MM.1S (cell line): ENCODE measurements at regions not wholly inside any gene's neighbourhood (a gene's known extent, or its start where the extent isn't known, plus 50 kb on each side); places are given as distances from the start of the nearest gene placed in this dataset.

ENCODE experiments used
- DNase-seq: peaks from one replicate; pipeline ENCODE4 v3.0.0-alpha.2; 2015
- H2AFZ ChIP-seq: fragments of 300-600 bp; sonication (generic); 2 replicates; pipeline ENCODE4 v1.6.0; 2016; ENCODE audit warnings: antibody characterized with exemption, low read length
- H3F3A ChIP-seq: fragments of 300-600 bp; sonication (generic); 2 replicates; pipeline ENCODE4 v1.6.1; 2016; ENCODE audit warnings: mild to moderate bottlenecking, antibody characterized with exemption, low read length, moderate library complexity, mixed read lengths; ENCODE audit not compliant: insufficient read depth
- H3K27ac ChIP-seq: fragments of 300-600 bp; sonication (generic); 2 replicates; pipeline ENCODE4 v1.5.1; 2016; ENCODE audit warnings: mild to moderate bottlenecking, low read length
- H3K27me3 ChIP-seq: fragments of 300-600 bp; sonication (generic); replicated peaks from 2 replicates; pipeline ENCODE4 v1.6.0; 2016; ENCODE audit warnings: low read length; ENCODE audit not compliant: insufficient read depth
- H3K36me3 ChIP-seq: fragments of 300-600 bp; sonication (generic); replicated peaks from 2 replicates; pipeline ENCODE4 v1.6.1; 2016; ENCODE audit warnings: mild to moderate bottlenecking, low read length, mixed read lengths; ENCODE audit not compliant: insufficient read depth
- H3K4me1 ChIP-seq: fragments of 300-600 bp; sonication (generic); 2 replicates; pipeline ENCODE4 v1.6.1; 2016; ENCODE audit warnings: low read length, mixed read lengths
- H3K4me2 ChIP-seq: fragments of 300-600 bp; sonication (generic); 2 replicates; pipeline ENCODE4 v1.6.0; 2016; ENCODE audit warnings: low read depth, low read length
- H3K4me3 ChIP-seq: fragments of 300-600 bp; sonication (generic); 2 replicates; pipeline ENCODE4 v1.5.1; 2016; ENCODE audit warnings: low read length, mixed read lengths
- H3K79me2 ChIP-seq: fragments of 300-600 bp; sonication (generic); 2 replicates; pipeline ENCODE4 v1.6.1; 2016; ENCODE audit warnings: mixed run types, low read length, mixed read lengths
- H3K9ac ChIP-seq: fragments of 300-600 bp; sonication (generic); 2 replicates; pipeline ENCODE4 v1.6.1; 2016; ENCODE audit warnings: low read length, mixed read lengths
- H3K9me2 ChIP-seq: fragments of 300-600 bp; sonication (generic); replicated peaks from 2 replicates; pipeline ENCODE4 v1.6.1; 2016; ENCODE audit warnings: mild to moderate bottlenecking, low read length, mixed read lengths; ENCODE audit not compliant: insufficient read depth
- H3K9me3 ChIP-seq: fragments of 300-600 bp; sonication (generic); replicated peaks from 2 replicates; pipeline ENCODE4 v1.6.1; 2016; ENCODE audit warnings: mild to moderate bottlenecking, low read length, mixed read lengths; ENCODE audit not compliant: insufficient read depth
- H4K20me1 ChIP-seq: fragments of 300-600 bp; sonication (generic); 2 replicates; pipeline ENCODE4 v1.6.1; 2016; ENCODE audit warnings: mild to moderate bottlenecking, low read length, moderate library complexity, mixed read lengths; ENCODE audit not compliant: insufficient read depth
- EZH2 ChIP-seq: fragments of 300-600 bp; sonication (generic); optimal IDR thresholded peaks from 2 replicates; pipeline ENCODE3; 2017; ENCODE audit warnings: low read depth, mild to moderate bottlenecking, antibody characterized with exemption, low read length, mixed read lengths
- EZH2phosphoT487 ChIP-seq: fragments of 300-600 bp; sonication (generic); IDR thresholded peaks from 2 replicates; pipeline ENCODE4 v1.6.1; 2018; ENCODE audit warnings: antibody characterized with exemption, low read length
- TF ChIP-seq, protein P1 (sequence below): fragments of 300-600 bp; sonication (generic); IDR thresholded peaks from 2 replicates; pipeline ENCODE4 v1.5.1; 2016; ENCODE audit warnings: antibody characterized with exemption, low read length, mixed read lengths

DNA sequence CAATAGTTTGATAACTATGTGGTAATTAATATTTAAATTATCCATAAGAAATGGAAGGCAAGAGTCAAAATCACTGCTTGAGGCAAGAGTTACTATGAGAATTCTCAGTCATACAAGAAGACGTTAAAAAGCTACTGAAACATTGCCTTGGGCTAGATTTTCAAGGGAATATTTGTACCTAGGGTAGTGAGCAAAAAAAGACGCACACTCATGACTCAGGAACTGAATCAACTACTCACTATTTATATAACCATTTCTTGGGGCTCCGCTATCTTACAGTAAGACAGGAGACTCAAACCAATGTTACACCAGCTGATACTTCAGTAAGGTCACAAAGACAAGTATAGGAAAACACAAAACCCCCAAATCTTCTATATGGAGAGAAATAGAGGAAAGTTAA, 151.5 kb upstream of the RNPC3 start:
- Histone ChIP-seq H3K4me1 (no peaks in the 10 kb centered on the region), H3K4me2 (no peak overlapping the region), H2AFZ (no peak overlapping the region), H3K79me2 (no peaks in the 10 kb centered on the region), H3K4me3 (no peak overlapping the region), H3K27ac (no peak overlapping the region), H3K9me3 (no peaks in the 10 kb centered on the region), H3K9ac (no peak overlapping the region), H3K27me3 (no peaks in the 10 kb centered on the region), H3F3A (no peaks in the 10 kb centered on the region), H4K20me1 (no peaks in the 10 kb centered on the region), H3K36me3 (no peaks in the 10 kb centered on the region), H3K9me2 (no peaks in the 10 kb centered on the region)
- TF ChIP-seq, protein P1, sequence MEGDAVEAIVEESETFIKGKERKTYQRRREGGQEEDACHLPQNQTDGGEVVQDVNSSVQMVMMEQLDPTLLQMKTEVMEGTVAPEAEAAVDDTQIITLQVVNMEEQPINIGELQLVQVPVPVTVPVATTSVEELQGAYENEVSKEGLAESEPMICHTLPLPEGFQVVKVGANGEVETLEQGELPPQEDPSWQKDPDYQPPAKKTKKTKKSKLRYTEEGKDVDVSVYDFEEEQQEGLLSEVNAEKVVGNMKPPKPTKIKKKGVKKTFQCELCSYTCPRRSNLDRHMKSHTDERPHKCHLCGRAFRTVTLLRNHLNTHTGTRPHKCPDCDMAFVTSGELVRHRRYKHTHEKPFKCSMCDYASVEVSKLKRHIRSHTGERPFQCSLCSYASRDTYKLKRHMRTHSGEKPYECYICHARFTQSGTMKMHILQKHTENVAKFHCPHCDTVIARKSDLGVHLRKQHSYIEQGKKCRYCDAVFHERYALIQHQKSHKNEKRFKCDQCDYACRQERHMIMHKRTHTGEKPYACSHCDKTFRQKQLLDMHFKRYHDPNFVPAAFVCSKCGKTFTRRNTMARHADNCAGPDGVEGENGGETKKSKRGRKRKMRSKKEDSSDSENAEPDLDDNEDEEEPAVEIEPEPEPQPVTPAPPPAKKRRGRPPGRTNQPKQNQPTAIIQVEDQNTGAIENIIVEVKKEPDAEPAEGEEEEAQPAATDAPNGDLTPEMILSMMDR, result no peak
- no peak for TF ChIP-seq EZH2phosphoT487
- DNase-seq, result no peak

DNA sequence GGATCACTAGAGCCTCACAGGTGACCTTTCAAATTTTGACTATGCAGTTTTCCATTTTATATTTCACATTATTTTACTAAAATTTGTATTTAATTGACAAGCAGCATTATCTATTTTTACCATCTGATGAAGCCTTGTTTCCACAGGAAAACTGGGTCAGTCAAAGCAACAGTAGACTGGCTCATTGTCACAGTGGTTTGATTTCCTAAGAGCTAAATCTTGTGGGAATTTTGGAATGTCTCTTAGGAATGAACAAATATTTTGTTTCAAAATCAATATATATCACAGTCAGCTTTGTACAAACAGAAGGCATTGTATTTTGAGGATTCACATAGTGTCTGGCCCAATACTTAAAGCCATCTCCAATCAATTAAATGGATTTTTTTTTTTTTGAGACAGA, 152.6 kb upstream of the RNPC3 start:
- no peaks in the 10 kb centered on the region for H3F3A ChIP-seq
- H3K9me3 ChIP-seq, result no peaks in the 10 kb centered on the region
- H3K4me1 ChIP-seq, result no peaks in the 10 kb centered on the region
- no peak for DNase-seq
- no peaks in the 10 kb centered on the region for H3K79me2 ChIP-seq
- no peaks in the 10 kb centered on the region for H4K20me1 ChIP-seq
- no peaks in the 10 kb centered on the region for H3K9me2 ChIP-seq
- H3K4me3 ChIP-seq, result no peak overlapping the region
- TF ChIP-seq EZH2phosphoT487, result no peak
- TF ChIP-seq, protein P1, result no peak
- no peak for TF ChIP-seq EZH2
- no peak overlapping the region for H2AFZ ChIP-seq
- no peak overlapping the region for H3K27ac ChIP-seq
- no peak overlapping the region for H3K9ac ChIP-seq
- H3K4me2 ChIP-seq, result no peak overlapping the region
- no peaks in the 10 kb centered on the region for H3K36me3 ChIP-seq
- H3K27me3 ChIP-seq, result no peaks in the 10 kb centered on the region

DNA sequence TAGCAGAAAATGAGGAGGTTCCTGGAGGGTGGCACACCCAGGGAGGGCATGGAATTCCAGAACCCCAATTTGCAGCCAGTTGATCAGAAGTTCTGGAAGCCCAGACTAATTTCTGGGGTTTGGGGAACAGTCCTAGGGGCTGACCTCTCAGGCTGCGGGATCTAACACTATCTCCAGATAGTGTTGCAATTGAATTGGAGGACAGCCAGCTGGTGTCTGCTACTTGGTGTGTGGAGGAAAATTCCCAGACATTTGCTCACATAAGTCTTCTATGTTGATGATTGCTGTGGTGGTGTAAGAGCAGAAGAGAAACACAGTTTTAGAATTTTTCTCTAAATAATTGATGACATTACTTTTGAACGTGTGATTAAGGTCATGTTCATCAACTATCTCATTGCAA, 154.3 kb upstream of the RNPC3 start:
- Histone ChIP-seq H3K9ac (no peak overlapping the region), H3K36me3 (no peaks in the 10 kb centered on the region), H3K4me3 (no peak overlapping the region), H3K9me2 (no peaks in the 10 kb centered on the region), H3K4me1 (no peaks in the 10 kb centered on the region), H3K4me2 (no peak overlapping the region), H3K9me3 (no peaks in the 10 kb centered on the region), H3K79me2 (no peaks in the 10 kb centered on the region), H3K27me3 (no peaks in the 10 kb centered on the region), H3K27ac (no peak overlapping the region), H2AFZ (no peak overlapping the region), H4K20me1 (no peaks in the 10 kb centered on the region), H3F3A (no peaks in the 10 kb centered on the region)
- DNase-seq, result no peak
- no peak for TF ChIP-seq EZH2

DNA sequence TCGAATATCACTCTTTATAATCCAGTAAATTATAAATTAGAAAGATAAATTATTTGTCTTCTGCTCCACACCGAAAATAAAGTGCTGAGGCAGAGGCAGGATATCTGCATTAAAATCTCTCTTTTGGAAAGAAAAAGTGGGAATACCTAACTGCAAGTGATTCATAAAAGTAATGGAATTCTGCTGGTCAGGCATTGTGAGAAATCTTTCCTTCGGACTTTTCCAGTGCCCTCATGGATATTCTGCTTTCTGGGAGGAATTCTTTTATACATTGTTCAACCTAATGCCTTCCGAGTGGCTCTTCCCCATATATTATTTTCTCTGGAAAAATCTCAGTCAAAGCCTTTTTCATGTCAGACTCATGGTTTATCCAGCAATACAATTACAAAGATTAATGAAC, 158.3 kb upstream of the RNPC3 start:
- H3K9ac ChIP-seq, result no peak overlapping the region
- H3K4me3 ChIP-seq, result no peak overlapping the region
- H3K9me3 ChIP-seq, result no peaks in the 10 kb centered on the region
- H3K27ac ChIP-seq, result no peak overlapping the region
- H3F3A ChIP-seq, result no peaks in the 10 kb centered on the region
- H4K20me1 ChIP-seq, result no peaks in the 10 kb centered on the region
- H3K27me3 ChIP-seq, result no peaks in the 10 kb centered on the region
- TF ChIP-seq, protein P1, result no peak
- TF ChIP-seq EZH2phosphoT487, result no peak
- no peaks in the 10 kb centered on the region for H3K79me2 ChIP-seq
- H3K4me2 ChIP-seq, result no peak overlapping the region
- H3K36me3 ChIP-seq, result no peaks in the 10 kb centered on the region
- H2AFZ ChIP-seq, result no peak overlapping the region
- no peaks in the 10 kb centered on the region for H3K9me2 ChIP-seq
- H3K4me1 ChIP-seq, result no peaks in the 10 kb centered on the region
- no peak for DNase-seq
